ENCODE measurements at regions not wholly inside any gene's neighbourhood (a gene's known extent, or its start where the extent isn't known, plus 50 kb on each side); places are given as distances from the start of the nearest gene placed in this dataset.

DNA sequence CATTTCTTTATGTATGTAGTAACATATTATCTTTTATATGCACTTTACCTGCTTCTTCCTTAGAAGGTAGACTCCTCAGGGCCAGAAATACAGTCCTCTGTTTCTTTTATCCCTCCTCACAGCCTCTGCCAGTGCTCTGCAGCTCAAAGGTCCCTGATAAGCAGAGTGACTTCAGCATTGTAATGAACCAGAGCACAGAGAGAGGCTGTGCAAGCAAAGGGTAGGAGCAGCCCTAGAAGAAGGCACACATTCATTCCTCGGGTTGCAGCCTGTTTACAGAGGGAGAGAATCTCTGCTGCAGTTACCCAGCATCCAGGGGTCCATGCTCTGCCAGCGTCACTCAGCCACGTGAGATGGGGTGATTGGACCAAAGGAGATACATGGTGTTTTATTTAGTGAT is 101.1 kb downstream of the RHOU start (continued):
- TF ChIP-seq SKIL (CRISPR knock-in tag; IDR thresholded peaks at IDR 0.05; ENCODE audit: borderline replicate concordance) (no peak), SOX6 (IDR thresholded peaks at IDR 0.05) (no peak), SOX6 (CRISPR knock-in tag; IDR thresholded peaks at IDR 0.05) (peak; percentile 80), ZFP37 (CRISPR knock-in tag; IDR thresholded peaks at IDR 0.05; ENCODE audit: borderline replicate concordance) (0 out of 2 replicates have a peak, but pooled peaks have one; percentile 1), SMC3 (IDR thresholded peaks at IDR 0.05; ENCODE audit: low read length) (peak; percentile 26; the same call in 1 of the 2 replicates), KAT8 (CRISPR knock-in tag; IDR thresholded peaks at IDR 0.05) (peak; percentile 62; the same call in 1 of the 2 replicates), HDAC2 (CRISPR knock-in tag; IDR thresholded peaks at IDR 0.05) (peak; percentile 92), PITX1 (CRISPR knock-in tag; IDR thresholded peaks at IDR 0.05) (peak; percentile 60; the same call in 1 of the 2 replicates), BCL6 (CRISPR knock-in tag; IDR thresholded peaks at IDR 0.05) (peak; percentile 51; the same call in 1 of the 2 replicates), NFE2L2 (IDR thresholded peaks at IDR 0.05; ENCODE audit: low read length) (no peak), GFI1 (CRISPR knock-in tag; IDR thresholded peaks at IDR 0.05; ENCODE audit: borderline replicate concordance) (peak; percentile 95), BHLHE40 (IDR thresholded peaks at IDR 0.05; ENCODE audit: low read length) (peak; percentile 46; the same call in 1 of the 2 replicates), NCOA2 (CRISPR knock-in tag; IDR thresholded peaks at IDR 0.05) (peak; percentile 70), TCF7 (IDR thresholded peaks at IDR 0.05; ENCODE audit: low read depth) (peak; percentile 18; the same call in 1 of the 2 replicates), TRIM24 (CRISPR knock-in tag; IDR thresholded peaks at IDR 0.05) (0 out of 2 replicates have a peak, but pooled peaks have one; percentile 35), MIXL1 (CRISPR knock-in tag; IDR thresholded peaks at IDR 0.05) (0 out of 2 replicates have a peak, but pooled peaks have one; percentile 23), ZNF337 (CRISPR knock-in tag; IDR thresholded peaks at IDR 0.05; ENCODE audit: borderline replicate concordance, low read depth) (no peak), MTA1 (CRISPR knock-in tag; IDR thresholded peaks at IDR 0.05; ENCODE audit: borderline replicate concordance) (peak; percentile 35; the same call in 1 of the 2 replicates)
- TF ChIP-seq, protein P1, sequence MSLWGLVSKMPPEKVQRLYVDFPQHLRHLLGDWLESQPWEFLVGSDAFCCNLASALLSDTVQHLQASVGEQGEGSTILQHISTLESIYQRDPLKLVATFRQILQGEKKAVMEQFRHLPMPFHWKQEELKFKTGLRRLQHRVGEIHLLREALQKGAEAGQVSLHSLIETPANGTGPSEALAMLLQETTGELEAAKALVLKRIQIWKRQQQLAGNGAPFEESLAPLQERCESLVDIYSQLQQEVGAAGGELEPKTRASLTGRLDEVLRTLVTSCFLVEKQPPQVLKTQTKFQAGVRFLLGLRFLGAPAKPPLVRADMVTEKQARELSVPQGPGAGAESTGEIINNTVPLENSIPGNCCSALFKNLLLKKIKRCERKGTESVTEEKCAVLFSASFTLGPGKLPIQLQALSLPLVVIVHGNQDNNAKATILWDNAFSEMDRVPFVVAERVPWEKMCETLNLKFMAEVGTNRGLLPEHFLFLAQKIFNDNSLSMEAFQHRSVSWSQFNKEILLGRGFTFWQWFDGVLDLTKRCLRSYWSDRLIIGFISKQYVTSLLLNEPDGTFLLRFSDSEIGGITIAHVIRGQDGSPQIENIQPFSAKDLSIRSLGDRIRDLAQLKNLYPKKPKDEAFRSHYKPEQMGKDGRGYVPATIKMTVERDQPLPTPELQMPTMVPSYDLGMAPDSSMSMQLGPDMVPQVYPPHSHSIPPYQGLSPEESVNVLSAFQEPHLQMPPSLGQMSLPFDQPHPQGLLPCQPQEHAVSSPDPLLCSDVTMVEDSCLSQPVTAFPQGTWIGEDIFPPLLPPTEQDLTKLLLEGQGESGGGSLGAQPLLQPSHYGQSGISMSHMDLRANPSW (CRISPR knock-in tag; IDR thresholded peaks at IDR 0.05; ENCODE audit: borderline replicate concordance), result 0 out of 2 replicates have a peak, but pooled peaks have one; percentile 22
- TF ChIP-seq, protein P2, sequence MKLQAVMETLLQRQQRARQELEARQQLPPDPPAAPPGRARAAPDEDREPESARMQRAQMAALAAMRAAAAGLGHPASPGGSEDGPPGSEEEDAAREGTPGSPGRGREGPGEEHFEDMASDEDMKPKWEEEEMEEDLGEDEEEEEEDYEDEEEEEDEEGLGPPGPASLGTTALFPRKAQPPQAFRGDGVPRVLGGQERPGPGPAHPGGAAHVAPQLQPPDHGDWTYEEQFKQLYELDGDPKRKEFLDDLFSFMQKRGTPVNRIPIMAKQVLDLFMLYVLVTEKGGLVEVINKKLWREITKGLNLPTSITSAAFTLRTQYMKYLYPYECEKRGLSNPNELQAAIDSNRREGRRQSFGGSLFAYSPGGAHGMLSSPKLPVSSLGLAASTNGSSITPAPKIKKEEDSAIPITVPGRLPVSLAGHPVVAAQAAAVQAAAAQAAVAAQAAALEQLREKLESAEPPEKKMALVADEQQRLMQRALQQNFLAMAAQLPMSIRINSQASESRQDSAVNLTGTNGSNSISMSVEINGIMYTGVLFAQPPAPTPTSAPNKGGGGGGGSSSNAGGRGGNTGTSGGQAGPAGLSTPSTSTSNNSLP (IDR thresholded peaks at IDR 0.05; ENCODE audit: low read depth, low read length), result peak; percentile 39; the same call in 1 of the 2 replicates
- TF ChIP-seq, protein P3, sequence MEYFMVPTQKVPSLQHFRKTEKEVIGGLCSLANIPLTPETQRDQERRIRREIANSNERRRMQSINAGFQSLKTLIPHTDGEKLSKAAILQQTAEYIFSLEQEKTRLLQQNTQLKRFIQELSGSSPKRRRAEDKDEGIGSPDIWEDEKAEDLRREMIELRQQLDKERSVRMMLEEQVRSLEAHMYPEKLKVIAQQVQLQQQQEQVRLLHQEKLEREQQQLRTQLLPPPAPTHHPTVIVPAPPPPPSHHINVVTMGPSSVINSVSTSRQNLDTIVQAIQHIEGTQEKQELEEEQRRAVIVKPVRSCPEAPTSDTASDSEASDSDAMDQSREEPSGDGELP (IDR thresholded peaks at IDR 0.05; ENCODE audit: borderline replicate concordance, low read depth), result peak; percentile 28; the same call in 1 of the 2 replicates
- TF ChIP-seq, protein P4, sequence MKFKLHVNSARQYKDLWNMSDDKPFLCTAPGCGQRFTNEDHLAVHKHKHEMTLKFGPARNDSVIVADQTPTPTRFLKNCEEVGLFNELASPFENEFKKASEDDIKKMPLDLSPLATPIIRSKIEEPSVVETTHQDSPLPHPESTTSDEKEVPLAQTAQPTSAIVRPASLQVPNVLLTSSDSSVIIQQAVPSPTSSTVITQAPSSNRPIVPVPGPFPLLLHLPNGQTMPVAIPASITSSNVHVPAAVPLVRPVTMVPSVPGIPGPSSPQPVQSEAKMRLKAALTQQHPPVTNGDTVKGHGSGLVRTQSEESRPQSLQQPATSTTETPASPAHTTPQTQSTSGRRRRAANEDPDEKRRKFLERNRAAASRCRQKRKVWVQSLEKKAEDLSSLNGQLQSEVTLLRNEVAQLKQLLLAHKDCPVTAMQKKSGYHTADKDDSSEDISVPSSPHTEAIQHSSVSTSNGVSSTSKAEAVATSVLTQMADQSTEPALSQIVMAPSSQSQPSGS (CRISPR knock-in tag; IDR thresholded peaks at IDR 0.05), result peak; percentile 84

Measured in HepG2 (cell line).